SK-N-SH treated with all-trans-retinoic acid at 6 μM for 48 hours (cell line): ENCODE measurements at regions not wholly inside any gene's neighbourhood (a gene's known extent, or its start where the extent isn't known, plus 50 kb on each side); places are given as distances from the start of the nearest gene placed in this dataset.

Source experiments
- ATAC-seq: fragments of 200-7000 bp; cut with Tn5 transposase; 3 replicates; pipeline ENCODE4 v1.9.1; 2020; ENCODE audit warnings: mild to moderate bottlenecking, moderate library complexity
- ARNTL ChIP-seq: fragments of 450-650 bp; formaldehyde crosslinking; IDR thresholded peaks from 2 replicates; pipeline ENCODE4 v1.5.0; 2020; ENCODE audit warnings: low read depth, mild to moderate bottlenecking, moderate library complexity, borderline replicate concordance
- BACH2 ChIP-seq: fragments of 250-450 bp; sonication (Bioruptor Pico); IDR thresholded peaks from 2 replicates; pipeline ENCODE4 v1.9.0; 2021; ENCODE audit warnings: mild to moderate bottlenecking, borderline replicate concordance
- CREB5 ChIP-seq: fragments of 250-450 bp; sonication (Bioruptor Pico); IDR thresholded peaks from 2 replicates; pipeline ENCODE4 v1.5.1; 2020; ENCODE audit warnings: low read depth, mild to moderate bottlenecking, moderate library complexity
- CSDC2 ChIP-seq: fragments of 250-450 bp; sonication (Bioruptor Pico); IDR thresholded peaks from 2 replicates; pipeline ENCODE4 v1.5.0; 2020; ENCODE audit warnings: mild to moderate bottlenecking, moderate library complexity
- CSRNP3 ChIP-seq: fragments of 250-450 bp; sonication (Bioruptor Pico); IDR thresholded peaks from 2 replicates; pipeline ENCODE4 v1.5.1; 2021; ENCODE audit warnings: mild to moderate bottlenecking, moderate library complexity
- ESRRG ChIP-seq: fragments of 250-450 bp; sonication (Bioruptor Pico); IDR thresholded peaks from 2 replicates; pipeline ENCODE4 v1.6.1; 2021; ENCODE audit warnings: mild to moderate bottlenecking
- GLIS3 ChIP-seq: fragments of 250-450 bp; sonication (Bioruptor Pico); IDR thresholded peaks from 2 replicates; pipeline ENCODE4 v1.5.0; 2020; ENCODE audit warnings: mild to moderate bottlenecking, moderate library complexity
- ISL1 ChIP-seq: fragments of 250-450 bp; sonication (Bioruptor Pico); IDR thresholded peaks from 2 replicates; pipeline ENCODE4 v2.1.2; 2022; ENCODE audit warnings: mild to moderate bottlenecking, moderate library complexity
- OSR1 ChIP-seq: fragments of 250-450 bp; sonication (Bioruptor Pico); IDR thresholded peaks from 2 replicates; pipeline ENCODE4 v1.8.0; 2022; ENCODE audit warnings: moderate library complexity, mild to moderate bottlenecking, inconsistent platforms
- POU6F1 ChIP-seq: fragments of 250-450 bp; sonication (Bioruptor Pico); IDR thresholded peaks from 2 replicates; pipeline ENCODE4 v1.8.0; 2021; ENCODE audit warnings: low read depth, mild to moderate bottlenecking, moderate library complexity, borderline replicate concordance
- PPARA ChIP-seq: fragments of 250-450 bp; sonication (Bioruptor Pico); IDR thresholded peaks from 2 replicates; pipeline ENCODE4 v1.5.0; 2020; ENCODE audit warnings: mild to moderate bottlenecking, borderline replicate concordance
- RARB ChIP-seq: fragments of 250-450 bp; sonication (Bioruptor Pico); IDR thresholded peaks from 2 replicates; pipeline ENCODE4 v1.8.0; 2021; ENCODE audit warnings: mild to moderate bottlenecking, moderate library complexity
- TCF4 ChIP-seq: fragments of 250-450 bp; sonication (Bioruptor Pico); IDR thresholded peaks from 2 replicates; pipeline ENCODE4 v1.8.0; 2021; ENCODE audit warnings: mild to moderate bottlenecking, moderate library complexity, borderline replicate concordance
- TOX ChIP-seq: fragments of 250-450 bp; sonication (Bioruptor Pico); IDR thresholded peaks from 2 replicates; pipeline ENCODE4 v1.8.0; 2021; ENCODE audit warnings: mild to moderate bottlenecking, moderate library complexity, borderline replicate concordance
- TSHZ2 ChIP-seq: fragments of 250-450 bp; sonication (Bioruptor Pico); IDR thresholded peaks from 2 replicates; pipeline ENCODE4 v1.5.0; 2020; ENCODE audit warnings: mild to moderate bottlenecking, moderate library complexity
- ZC3H10 ChIP-seq: fragments of 250-450 bp; sonication (Bioruptor Pico); IDR thresholded peaks from 2 replicates; pipeline ENCODE4 v1.5.1; 2021; ENCODE audit warnings: mild to moderate bottlenecking, moderate library complexity
- ZFP3 ChIP-seq: fragments of 250-450 bp; sonication (Bioruptor Pico); IDR thresholded peaks from 2 replicates; pipeline ENCODE4 v1.5.0; 2020; ENCODE audit warnings: mild to moderate bottlenecking, moderate library complexity
- ZFP30 ChIP-seq: fragments of 450-650 bp; formaldehyde crosslinking; IDR thresholded peaks from 2 replicates; pipeline ENCODE4 v1.5.0; 2022; ENCODE audit warnings: mild to moderate bottlenecking, moderate library complexity
- ZNF565 ChIP-seq: fragments of 450-650 bp; formaldehyde crosslinking; conservative IDR thresholded peaks from 2 replicates; pipeline ENCODE4 v1.5.0; 2020; ENCODE audit warnings: low read depth, mild to moderate bottlenecking, moderate library complexity
- ZNF70 ChIP-seq: fragments of 450-650 bp; formaldehyde crosslinking; IDR thresholded peaks from 2 replicates; pipeline ENCODE4 v1.5.0; 2020; ENCODE audit warnings: mild to moderate bottlenecking, moderate library complexity
- ZNF8 ChIP-seq: fragments of 450-650 bp; formaldehyde crosslinking; IDR thresholded peaks from 2 replicates; pipeline ENCODE4 v1.5.0; 2020; ENCODE audit warnings: mild to moderate bottlenecking, moderate library complexity

GRCh38 chr12:90299666-90300065, 591.0 kb upstream of the ATP2B1 start (continued):
- TF ChIP-seq CREB5 (CRISPR knock-in tag) (no peak), GLIS3 (CRISPR knock-in tag) (no peak), TOX (CRISPR knock-in tag) (no peak), OSR1 (CRISPR knock-in tag) (no peak), ISL1 (no peak)

GRCh38 chr12:90299121-90299520, 590.5 kb upstream of the ATP2B1 start:
- no peak for TF ChIP-seq ZFP30 (CRISPR knock-in tag)
- no peak for TF ChIP-seq POU6F1 (CRISPR knock-in tag)
- no peak for TF ChIP-seq CREB5 (CRISPR knock-in tag)
- no peak for TF ChIP-seq CSDC2 (CRISPR knock-in tag)
- TF ChIP-seq ZNF8 (CRISPR knock-in tag): no peak

GRCh38 chr12:90298289-90298948, 589.8 kb upstream of the ATP2B1 start:
- TF ChIP-seq ZNF70 (no peak), GLIS3 (CRISPR knock-in tag) (no peak), TSHZ2 (no peak), TCF4 (CRISPR knock-in tag) (no peak), ZFP30 (CRISPR knock-in tag) (no peak), CSRNP3 (CRISPR knock-in tag) (no peak), ZNF565 (CRISPR knock-in tag) (no peak), ESRRG (no peak), ZFP3 (CRISPR knock-in tag) (no peak), CREB5 (CRISPR knock-in tag) (no peak), PPARA (CRISPR knock-in tag) (no peak), ZC3H10 (CRISPR knock-in tag) (no peak), TOX (CRISPR knock-in tag) (no peak), POU6F1 (CRISPR knock-in tag) (no peak), ARNTL (CRISPR knock-in tag) (no peak), ZNF8 (CRISPR knock-in tag) (no peak), RARB (CRISPR knock-in tag) (no peak), BACH2 (no peak)
- ATAC-seq: 0 out of 3 replicates have a peak, but pooled peaks have one; percentile 22

More at GRCh38 chr12:90299121-90299520, 590.5 kb upstream of the ATP2B1 start:
- ATAC-seq: no peak
